Thyroid gland (tissue), 4 donors: ENCODE measurements at regions not wholly inside any gene's neighbourhood (a gene's known extent, or its start where the extent isn't known, plus 50 kb on each side); places are given as distances from the start of the nearest gene placed in this dataset.

Experiments
- DNase-seq, 2 donors: peaks; one replicate each; pipeline ENCODE4 v3.0.0-alpha.2; 2019
- H3K27ac ChIP-seq, 3 donors: fragments of 200-600 bp; sonication (generic); 1 replicate in 2 of 3; 2 replicates in 1 of 3; pipeline ENCODE4 v1.5.1; 2016 to 2019; ENCODE audit warnings: mild to moderate bottlenecking in 1 of 3, moderate library complexity in 1 of 3
- H3K27me3 ChIP-seq: fragments of 200-600 bp; sonication (generic); one replicate; pipeline ENCODE4 v1.5.1; 2019
- H3K36me3 ChIP-seq, 2 donors: fragments of 200-600 bp; sonication (generic); one replicate each; pipeline ENCODE4 v1.5.1; 2016 to 2019
- H3K4me1 ChIP-seq, 2 donors: fragments of 200-600 bp; sonication (generic); one replicate each; pipeline ENCODE4 v1.5.1; 2017 to 2019
- H3K4me3 ChIP-seq, 3 donors: fragments of 200-600 bp; sonication (generic); replicated peaks in 1 of 3; 1 replicate in 2 of 3; 2 replicates in 1 of 3; pipeline ENCODE4 v1.5.1; 2016; ENCODE audit warnings: mild to moderate bottlenecking in 1 of 3
- H3K9me3 ChIP-seq: fragments of 200-600 bp; sonication (generic); one replicate; pipeline ENCODE4 v1.5.1; 2017
- CTCF ChIP-seq, 6 experiments: fragments of 200-600 bp in 3 of 6; fragments of 450-650 bp in 3 of 6; sonication (generic) in 3 of 6; IDR thresholded peaks; one replicate each; pipeline ENCODE4 v1.5.1; 2016 to 2019; ENCODE audit warnings: antibody characterized with exemption in 6 of 6, mild to moderate bottlenecking in 2 of 6, inconsistent platforms in 1 of 6, moderate library complexity in 1 of 6
- POLR2A ChIP-seq, 2 donors: fragments of 450-650 bp; IDR thresholded peaks; one replicate each; pipeline ENCODE4 v1.6.1; 2017; ENCODE audit warnings: antibody characterized with exemption in 2 of 2, mild to moderate bottlenecking in 2 of 2, moderate library complexity in 1 of 2
- WGBS, 2 donors: methylation state at CpG; one replicate each; pipeline ENCODE4 v1.1.5; 2017; 5-methylcytosine and 5-hydroxymethylcytosine counted together
- intact Hi-C: fragments of 100-400 bp; cut with DNase I; formaldehyde crosslinking; loops from one replicate; pipeline ENCODE4 v1.15.1; 2023

GRCh38 chr20:23163562-23163961 is 77.4 kb upstream of the CD93 start:
- no peak overlapping the region for H3K27ac ChIP-seq
- intact Hi-C loops = no loop called here
- 96 to 97% methylated on average over 6 of the region's 6 CpGs for WGBS, 2 donors
- no peak for TF ChIP-seq POLR2A (IDR thresholded peaks at IDR 0.05)
- TF ChIP-seq CTCF (IDR thresholded peaks at IDR 0.05) = no peak
- H3K27me3 ChIP-seq = no peaks in the 10 kb centered on the region
- DNase-seq = no peak
- H3K9me3 ChIP-seq = no peaks in the 10 kb centered on the region
- H3K36me3 ChIP-seq = no peaks in the 10 kb centered on the region
- no peak overlapping the region for H3K4me3 ChIP-seq
- peaks cover 11 to 36% of the 10 kb centered on the region in 2 donors for H3K4me1 ChIP-seq

- H3K9me3 ChIP-seq = no peaks in the 10 kb centered on the region
- no peaks in the 10 kb centered on the region for H3K36me3 ChIP-seq
- WGBS, 2 donors = 94 to 95% methylated on average over 2 to 5 of the region's 5 CpGs
- H3K27ac ChIP-seq = no peak overlapping the region
- TF ChIP-seq POLR2A (IDR thresholded peaks at IDR 0.05) = no peak
- TF ChIP-seq CTCF (IDR thresholded peaks at IDR 0.05) = no peak
- DNase-seq = no peak
- intact Hi-C loops = no loop called here
- H3K4me1 ChIP-seq = peaks cover 11 to 36% of the 10 kb centered on the region in 2 donors
- no peak overlapping the region for H3K4me3 ChIP-seq
- H3K27me3 ChIP-seq = no peaks in the 10 kb centered on the region
These were observed 76.8 kb upstream of the CD93 start for GRCh38 chr20:23162887-23163286.

GRCh38 chr20:23161968-23162696 is 76.0 kb upstream of the CD93 start:
- TF ChIP-seq POLR2A (IDR thresholded peaks at IDR 0.05) (no peak), CTCF (IDR thresholded peaks at IDR 0.05) (no peak)
- no peaks in the 10 kb centered on the region for H3K9me3 ChIP-seq
- H3K27me3 ChIP-seq = no peaks in the 10 kb centered on the region
- 45 to 60% methylated on average over 11 to 12 of the region's 12 CpGs for WGBS, 2 donors
- DNase-seq = peak; percentile 95 to 96
- H3K27ac ChIP-seq = peak overlapping the region in 1 of 3 donors; percentile 22
- H3K4me3 ChIP-seq = no peak overlapping the region
- H3K36me3 ChIP-seq = no peaks in the 10 kb centered on the region
- intact Hi-C loops = no loop called here
- peaks cover 11 to 36% of the 10 kb centered on the region in 2 donors for H3K4me1 ChIP-seq

GRCh38 chr20:23161244-23161891 is 75.2 kb upstream of the CD93 start:
- H3K27ac ChIP-seq = peak overlapping the region in 2 of 3 donors; percentile 14 to 22
- no peak overlapping the region for H3K4me3 ChIP-seq
- no peak for DNase-seq
- intact Hi-C loops = no loop called here
- no peaks in the 10 kb centered on the region for H3K27me3 ChIP-seq
- H3K9me3 ChIP-seq = no peaks in the 10 kb centered on the region
- H3K36me3 ChIP-seq = no peaks in the 10 kb centered on the region
- 77 to 89% methylated on average over 4 to 12 of the region's 18 CpGs for WGBS, 2 donors
- H3K4me1 ChIP-seq = peaks cover 11 to 36% of the 10 kb centered on the region in 2 donors
- TF ChIP-seq CTCF (IDR thresholded peaks at IDR 0.05) = no peak
- no peak for TF ChIP-seq POLR2A (IDR thresholded peaks at IDR 0.05)
